ENCODE measurements at regions not wholly inside any gene's neighbourhood (a gene's known extent, or its start where the extent isn't known, plus 50 kb on each side); places are given as distances from the start of the nearest gene placed in this dataset.

GRCh38 chr11:101326141-101326540, 196.5 kb upstream of the PGR start:
- H3K4me1 ChIP-seq (ENCODE audit: control insufficient read depth in 1 of 2, insufficient read depth in 2 of 2, low read length in 2 of 2) = no peaks in the 10 kb centered on the region
- Mint-ChIP-seq H3K27ac (no peak overlapping the region), H3K4me3 (no peak overlapping the region), H3K27me3 (ENCODE audit: low read depth in 3 of 3) (peaks cover 0 to 2% (median 0%) of the 10 kb centered on the region in 3 donors), H3K36me3 (no peaks in the 10 kb centered on the region), H3K4me1 (no peaks in the 10 kb centered on the region), H3K9me3 (peaks cover 0 to 6% (median 2%) of the 10 kb centered on the region in 7 donors)
- no peak for TF ChIP-seq CTCF (IDR thresholded peaks at IDR 0.05)
- no peak for DNase-seq
- intact Hi-C loops (cut with micrococcal nuclease) = no loop called here
- no peaks in the 10 kb centered on the region for H3K79me2 ChIP-seq (ENCODE audit: insufficient read depth, low read length)
- no peaks in the 10 kb centered on the region for H3K27me3 ChIP-seq (ENCODE audit: control insufficient read depth in 2 of 2, insufficient read depth in 2 of 2, low read length in 2 of 2)
- no peaks in the 10 kb centered on the region for H3K36me3 ChIP-seq (replicated peaks in 1 of 2; ENCODE audit: control insufficient read depth in 1 of 2, insufficient read depth in 2 of 2, low read length in 2 of 2)
- H4K20me1 ChIP-seq (ENCODE audit: insufficient read depth, low read length) = no peaks in the 10 kb centered on the region
- peaks cover 0 to 4% of the 10 kb centered on the region in 2 donors for H3K9me3 ChIP-seq (replicated peaks in 1 of 2; ENCODE audit: control insufficient read depth in 1 of 2, insufficient read depth in 1 of 2, low read length in 2 of 2)
- no peak overlapping the region for H3K4me3 ChIP-seq (replicated peaks in 1 of 3; ENCODE audit: low read depth in 2 of 3, low read length in 3 of 3)
- H3K27ac ChIP-seq (ENCODE audit: low read depth in 1 of 2, low read length in 2 of 2) = no peak overlapping the region
- no peak overlapping the region for H3K9ac ChIP-seq (ENCODE audit: insufficient read depth, low read length, poor library complexity, severe bottlenecking)
- no peak overlapping the region for H2AFZ ChIP-seq (ENCODE audit: insufficient read depth, low read depth, low read length, poor library complexity, severe bottlenecking)
- H3K4me2 ChIP-seq (replicated peaks; ENCODE audit: extremely low read depth, low read length, poor library complexity, severe bottlenecking) = no peak overlapping the region

GRCh38 chr11:101323997-101324396, 194.4 kb upstream of the PGR start:
- H3K27ac Mint-ChIP-seq = no peak overlapping the region
- no peaks in the 10 kb centered on the region for H3K79me2 ChIP-seq (ENCODE audit: insufficient read depth, low read length)
- no peaks in the 10 kb centered on the region for H3K36me3 Mint-ChIP-seq
- TF ChIP-seq CTCF (IDR thresholded peaks at IDR 0.05) = no peak
- no peak overlapping the region for H2AFZ ChIP-seq (ENCODE audit: insufficient read depth, low read depth, low read length, poor library complexity, severe bottlenecking)
- no peak for DNase-seq
- intact Hi-C loops (cut with micrococcal nuclease) = no loop called here
- no peak overlapping the region for H3K4me2 ChIP-seq (replicated peaks; ENCODE audit: extremely low read depth, low read length, poor library complexity, severe bottlenecking)
- peaks cover 0 to 6% (median 2%) of the 10 kb centered on the region in 7 donors for H3K9me3 Mint-ChIP-seq
- no peaks in the 10 kb centered on the region for H3K36me3 ChIP-seq (replicated peaks in 1 of 2; ENCODE audit: control insufficient read depth in 1 of 2, insufficient read depth in 2 of 2, low read length in 2 of 2)
- no peaks in the 10 kb centered on the region for H4K20me1 ChIP-seq (ENCODE audit: insufficient read depth, low read length)
- H3K4me3 Mint-ChIP-seq = no peak overlapping the region
- no peaks in the 10 kb centered on the region for H3K4me1 ChIP-seq (ENCODE audit: control insufficient read depth in 1 of 2, insufficient read depth in 2 of 2, low read length in 2 of 2)
- no peak overlapping the region for H3K27ac ChIP-seq (ENCODE audit: low read depth in 1 of 2, low read length in 2 of 2)
- peaks cover 0 to 17% of the 10 kb centered on the region in 2 donors for H3K9me3 ChIP-seq (replicated peaks in 1 of 2; ENCODE audit: control insufficient read depth in 1 of 2, insufficient read depth in 1 of 2, low read length in 2 of 2)
- no peak overlapping the region for H3K4me3 ChIP-seq (replicated peaks in 1 of 3; ENCODE audit: low read depth in 2 of 3, low read length in 3 of 3)
- no peak overlapping the region for H3K9ac ChIP-seq (ENCODE audit: insufficient read depth, low read length, poor library complexity, severe bottlenecking)
- no peaks in the 10 kb centered on the region for H3K27me3 ChIP-seq (ENCODE audit: control insufficient read depth in 2 of 2, insufficient read depth in 2 of 2, low read length in 2 of 2)
- H3K27me3 Mint-ChIP-seq (ENCODE audit: low read depth in 3 of 3) = peaks cover 0 to 2% (median 0%) of the 10 kb centered on the region in 3 donors
- 40% methylated on average over 1 of the region's 2 CpGs for WGBS (ENCODE audit: insufficient coverage)
- no peaks in the 10 kb centered on the region for H3K4me1 Mint-ChIP-seq
